Liver (tissue), 8 donors: ENCODE measurements at regions not wholly inside any gene's neighbourhood (a gene's known extent, or its start where the extent isn't known, plus 50 kb on each side); places are given as distances from the start of the nearest gene placed in this dataset.
A peak's percentile ranks its signal among the peaks of the same experiment; 100 is the strongest.

Experiments used
- DNase-seq: peaks from one replicate; pipeline ENCODE4 v3.0.0-alpha.2; 2017; ENCODE audit warnings: low spot score
- H3K27ac ChIP-seq, 2 donors: one replicate each; pipeline ENCODE4 v1.7.0; 2013; ENCODE audit warnings: inconsistent platforms in 2 of 2, low read length in 2 of 2, control low read depth in 1 of 2, low read depth in 1 of 2, mild to moderate bottlenecking in 1 of 2
- H3K27me3 ChIP-seq, 4 donors: one replicate each; pipeline versions ENCODE4 v1.6.1 to v1.7.0; 2013; ENCODE audit warnings: low read length in 3 of 4, inconsistent platforms in 1 of 4, mild to moderate bottlenecking in 1 of 4, moderate library complexity in 1 of 4; ENCODE audit not compliant: control insufficient read depth in 4 of 4, insufficient read depth in 4 of 4
- H3K36me3 ChIP-seq, 4 donors: one replicate each; pipeline versions ENCODE4 v1.6.1 to v1.7.0; 2013; ENCODE audit warnings: low read length in 3 of 4, mild to moderate bottlenecking in 3 of 4, low read depth in 1 of 4, moderate library complexity in 1 of 4; ENCODE audit not compliant: control insufficient read depth in 4 of 4, insufficient read depth in 3 of 4
- H3K4me1 ChIP-seq, 4 donors: one replicate each; pipeline versions ENCODE4 v1.6.1 to v1.7.0; 2013; ENCODE audit warnings: low read length in 3 of 4, mild to moderate bottlenecking in 3 of 4, moderate library complexity in 1 of 4; ENCODE audit not compliant: control insufficient read depth in 4 of 4, insufficient read depth in 4 of 4
- H3K4me3 ChIP-seq, 3 donors: one replicate each; pipeline versions ENCODE4 v1.6.1 to v1.7.0; 2013; ENCODE audit warnings: low read length in 3 of 3, control low read depth in 1 of 3, low read depth in 1 of 3, mild to moderate bottlenecking in 1 of 3
- H3K9ac ChIP-seq, 2 donors: one replicate each; pipeline ENCODE4 v1.7.0; 2013; ENCODE audit warnings: low read length in 2 of 2, mild to moderate bottlenecking in 2 of 2, moderate library complexity in 2 of 2, control low read depth in 1 of 2, low read depth in 1 of 2
- H3K9me3 ChIP-seq, 4 donors: one replicate each; pipeline versions ENCODE4 v1.6.1 to v1.7.0; 2013; ENCODE audit warnings: low read length in 3 of 4; ENCODE audit not compliant: control insufficient read depth in 4 of 4
- FOXA2 ChIP-seq: IDR thresholded peaks from 2 replicates; pipeline ENCODE4 v1.6.1; 2016; ENCODE audit warnings: antibody characterized with exemption
- GABPA ChIP-seq, 2 donors: IDR thresholded peaks in 1 of 2; conservative IDR thresholded peaks in 1 of 2; 2 replicates each; pipeline ENCODE4 v1.6.1; 2016; ENCODE audit warnings: antibody characterized with exemption in 2 of 2, mild to moderate bottlenecking in 1 of 2, moderate library complexity in 1 of 2
- HNF4A ChIP-seq, 2 donors: conservative IDR thresholded peaks; 2 replicates each; pipeline ENCODE4 v1.6.1; 2016; ENCODE audit warnings: antibody characterized with exemption in 2 of 2, mild to moderate bottlenecking in 2 of 2
- HNF4G ChIP-seq: IDR thresholded peaks from 2 replicates; pipeline ENCODE4 v1.6.1; 2016; ENCODE audit warnings: antibody characterized with exemption
- NR2F2 ChIP-seq: IDR thresholded peaks from 2 replicates; pipeline ENCODE4 v1.6.1; 2016; ENCODE audit warnings: antibody characterized with exemption
- RAD21 ChIP-seq, 2 donors: IDR thresholded peaks; 2 replicates each; pipeline ENCODE4 v1.6.1; 2016; ENCODE audit warnings: antibody characterized with exemption in 2 of 2, mild to moderate bottlenecking in 2 of 2
- RXRA ChIP-seq, 2 donors: IDR thresholded peaks; 2 replicates each; pipeline ENCODE4 v1.6.1; 2017 to 2018; ENCODE audit warnings: antibody characterized with exemption in 2 of 2, mild to moderate bottlenecking in 1 of 2
- SP1 ChIP-seq: IDR thresholded peaks from 2 replicates; pipeline ENCODE4 v1.6.1; 2018; ENCODE audit warnings: antibody characterized with exemption, mild to moderate bottlenecking
- TAF1 ChIP-seq: conservative IDR thresholded peaks from 2 replicates; pipeline ENCODE4 v1.6.1; 2016; ENCODE audit warnings: antibody characterized with exemption, mild to moderate bottlenecking
- YY1 ChIP-seq: IDR thresholded peaks from 2 replicates; pipeline ENCODE4 v1.6.1; 2016; ENCODE audit warnings: antibody characterized with exemption, mild to moderate bottlenecking
- WGBS: extraction: QIAGEN DNeasy Blood & Tissue Kit; methylation state at CpG from one replicate; pipeline ENCODE4 v1.1.7; 2013; 5-methylcytosine and 5-hydroxymethylcytosine counted together
- TF ChIP-seq, protein P1 (sequence below): IDR thresholded peaks from 2 replicates; pipeline ENCODE4 v1.6.1; 2016; ENCODE audit warnings: antibody characterized with exemption
- TF ChIP-seq, protein P2 (sequence below): fragments of 150-350 bp; IDR thresholded peaks from 2 replicates; pipeline ENCODE4 v1.5.1; 2017; ENCODE audit warnings: improper control_type of control experiment, low read depth, low read length; ENCODE audit not compliant: missing input control
- TF ChIP-seq, protein P3 (sequence below): IDR thresholded peaks from 2 replicates; pipeline ENCODE4 v1.6.1; 2016; ENCODE audit warnings: antibody characterized with exemption, mild to moderate bottlenecking
- TF ChIP-seq, protein P4 (sequence below): IDR thresholded peaks from 2 replicates; pipeline ENCODE4 v1.6.1; 2016; ENCODE audit warnings: antibody characterized with exemption
- donor health status: healthy.
- donor health status: healthy.
- donor health status: healthy.
- donor health status: healthy.
- donor health status: healthy.

DNA sequence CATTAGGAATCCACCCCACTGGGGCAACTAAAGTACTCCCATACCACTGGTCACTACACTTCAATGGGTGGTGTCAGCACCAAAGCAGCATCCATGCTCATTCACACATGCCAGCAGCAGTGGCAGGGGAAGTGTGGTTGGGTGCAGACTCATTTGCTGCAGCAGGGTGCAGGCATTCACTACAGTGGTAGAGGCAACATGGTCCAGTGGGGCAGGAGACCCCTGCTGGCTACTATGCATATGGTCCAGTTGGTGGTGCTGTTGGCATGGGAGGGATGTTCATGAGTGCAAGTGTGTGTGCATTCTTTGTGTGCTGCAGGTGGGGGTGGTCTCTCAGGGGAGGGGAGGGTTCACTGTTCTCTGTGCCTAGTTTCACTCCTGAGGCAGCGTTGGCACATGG is 908.4 kb upstream of the NOVA1 start:
- Histone ChIP-seq H3K9me3 (peaks cover 0 to 4% (median 0%) of the 10 kb centered on the region in 4 donors), H3K4me1 (no peaks in the 10 kb centered on the region), H3K36me3 (no peaks in the 10 kb centered on the region), H3K27me3 (no peaks in the 10 kb centered on the region), H3K4me3 (no peak overlapping the region), H3K9ac (no peak overlapping the region), H3K27ac (no peak overlapping the region)
- DNase-seq = no peak
- no peak for TF ChIP-seq TAF1
- TF ChIP-seq, protein P1, sequence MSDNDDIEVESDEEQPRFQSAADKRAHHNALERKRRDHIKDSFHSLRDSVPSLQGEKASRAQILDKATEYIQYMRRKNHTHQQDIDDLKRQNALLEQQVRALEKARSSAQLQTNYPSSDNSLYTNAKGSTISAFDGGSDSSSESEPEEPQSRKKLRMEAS = no peak
- TF ChIP-seq, protein P2, sequence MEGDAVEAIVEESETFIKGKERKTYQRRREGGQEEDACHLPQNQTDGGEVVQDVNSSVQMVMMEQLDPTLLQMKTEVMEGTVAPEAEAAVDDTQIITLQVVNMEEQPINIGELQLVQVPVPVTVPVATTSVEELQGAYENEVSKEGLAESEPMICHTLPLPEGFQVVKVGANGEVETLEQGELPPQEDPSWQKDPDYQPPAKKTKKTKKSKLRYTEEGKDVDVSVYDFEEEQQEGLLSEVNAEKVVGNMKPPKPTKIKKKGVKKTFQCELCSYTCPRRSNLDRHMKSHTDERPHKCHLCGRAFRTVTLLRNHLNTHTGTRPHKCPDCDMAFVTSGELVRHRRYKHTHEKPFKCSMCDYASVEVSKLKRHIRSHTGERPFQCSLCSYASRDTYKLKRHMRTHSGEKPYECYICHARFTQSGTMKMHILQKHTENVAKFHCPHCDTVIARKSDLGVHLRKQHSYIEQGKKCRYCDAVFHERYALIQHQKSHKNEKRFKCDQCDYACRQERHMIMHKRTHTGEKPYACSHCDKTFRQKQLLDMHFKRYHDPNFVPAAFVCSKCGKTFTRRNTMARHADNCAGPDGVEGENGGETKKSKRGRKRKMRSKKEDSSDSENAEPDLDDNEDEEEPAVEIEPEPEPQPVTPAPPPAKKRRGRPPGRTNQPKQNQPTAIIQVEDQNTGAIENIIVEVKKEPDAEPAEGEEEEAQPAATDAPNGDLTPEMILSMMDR = no peak
- TF ChIP-seq RXRA (IDR thresholded peaks at IDR 0.05) = no peak
- 64% methylated on average over 1 of the region's 1 CpG for WGBS

- Histone ChIP-seq H3K9ac (no peak overlapping the region), H3K4me1 (no peaks in the 10 kb centered on the region), H3K27ac (no peak overlapping the region), H3K36me3 (no peaks in the 10 kb centered on the region), H3K9me3 (no peaks in the 10 kb centered on the region), H3K27me3 (no peaks in the 10 kb centered on the region), H3K4me3 (no peak overlapping the region)
- TF ChIP-seq GABPA (IDR thresholded peaks at IDR 0.05 in 1 of 2, conservative IDR thresholded peaks at IDR 0.05 in 1 of 2) = no peak
- TF ChIP-seq, protein P2 = peak; percentile 35
- TF ChIP-seq RAD21 (IDR thresholded peaks at IDR 0.05) = peak; percentile 62 to 83
- no peak for DNase-seq
- WGBS = 6% methylated on average over 1 of the region's 1 CpG
Observed at GRCh38 chr14:27528328-27528727, 930.5 kb upstream of the NOVA1 start.

GRCh38 chr14:27536748-27537147 is 938.9 kb upstream of the NOVA1 start:
- H3K9ac ChIP-seq = no peak overlapping the region
- TF ChIP-seq YY1 (no peak), FOXA2 (no peak), GABPA (IDR thresholded peaks at IDR 0.05 in 1 of 2, conservative IDR thresholded peaks at IDR 0.05 in 1 of 2) (no peak), HNF4G (no peak), HNF4A (conservative IDR thresholded peaks at IDR 0.05) (no peak), NR2F2 (no peak), SP1 (no peak), RXRA (IDR thresholded peaks at IDR 0.05) (no peak), RAD21 (IDR thresholded peaks at IDR 0.05) (no peak)
- TF ChIP-seq, protein P3, sequence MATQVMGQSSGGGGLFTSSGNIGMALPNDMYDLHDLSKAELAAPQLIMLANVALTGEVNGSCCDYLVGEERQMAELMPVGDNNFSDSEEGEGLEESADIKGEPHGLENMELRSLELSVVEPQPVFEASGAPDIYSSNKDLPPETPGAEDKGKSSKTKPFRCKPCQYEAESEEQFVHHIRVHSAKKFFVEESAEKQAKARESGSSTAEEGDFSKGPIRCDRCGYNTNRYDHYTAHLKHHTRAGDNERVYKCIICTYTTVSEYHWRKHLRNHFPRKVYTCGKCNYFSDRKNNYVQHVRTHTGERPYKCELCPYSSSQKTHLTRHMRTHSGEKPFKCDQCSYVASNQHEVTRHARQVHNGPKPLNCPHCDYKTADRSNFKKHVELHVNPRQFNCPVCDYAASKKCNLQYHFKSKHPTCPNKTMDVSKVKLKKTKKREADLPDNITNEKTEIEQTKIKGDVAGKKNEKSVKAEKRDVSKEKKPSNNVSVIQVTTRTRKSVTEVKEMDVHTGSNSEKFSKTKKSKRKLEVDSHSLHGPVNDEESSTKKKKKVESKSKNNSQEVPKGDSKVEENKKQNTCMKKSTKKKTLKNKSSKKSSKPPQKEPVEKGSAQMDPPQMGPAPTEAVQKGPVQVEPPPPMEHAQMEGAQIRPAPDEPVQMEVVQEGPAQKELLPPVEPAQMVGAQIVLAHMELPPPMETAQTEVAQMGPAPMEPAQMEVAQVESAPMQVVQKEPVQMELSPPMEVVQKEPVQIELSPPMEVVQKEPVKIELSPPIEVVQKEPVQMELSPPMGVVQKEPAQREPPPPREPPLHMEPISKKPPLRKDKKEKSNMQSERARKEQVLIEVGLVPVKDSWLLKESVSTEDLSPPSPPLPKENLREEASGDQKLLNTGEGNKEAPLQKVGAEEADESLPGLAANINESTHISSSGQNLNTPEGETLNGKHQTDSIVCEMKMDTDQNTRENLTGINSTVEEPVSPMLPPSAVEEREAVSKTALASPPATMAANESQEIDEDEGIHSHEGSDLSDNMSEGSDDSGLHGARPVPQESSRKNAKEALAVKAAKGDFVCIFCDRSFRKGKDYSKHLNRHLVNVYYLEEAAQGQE = no peak
- TF ChIP-seq, protein P2 = no peak
- TF ChIP-seq, protein P1 = no peak
- TF ChIP-seq, protein P4, sequence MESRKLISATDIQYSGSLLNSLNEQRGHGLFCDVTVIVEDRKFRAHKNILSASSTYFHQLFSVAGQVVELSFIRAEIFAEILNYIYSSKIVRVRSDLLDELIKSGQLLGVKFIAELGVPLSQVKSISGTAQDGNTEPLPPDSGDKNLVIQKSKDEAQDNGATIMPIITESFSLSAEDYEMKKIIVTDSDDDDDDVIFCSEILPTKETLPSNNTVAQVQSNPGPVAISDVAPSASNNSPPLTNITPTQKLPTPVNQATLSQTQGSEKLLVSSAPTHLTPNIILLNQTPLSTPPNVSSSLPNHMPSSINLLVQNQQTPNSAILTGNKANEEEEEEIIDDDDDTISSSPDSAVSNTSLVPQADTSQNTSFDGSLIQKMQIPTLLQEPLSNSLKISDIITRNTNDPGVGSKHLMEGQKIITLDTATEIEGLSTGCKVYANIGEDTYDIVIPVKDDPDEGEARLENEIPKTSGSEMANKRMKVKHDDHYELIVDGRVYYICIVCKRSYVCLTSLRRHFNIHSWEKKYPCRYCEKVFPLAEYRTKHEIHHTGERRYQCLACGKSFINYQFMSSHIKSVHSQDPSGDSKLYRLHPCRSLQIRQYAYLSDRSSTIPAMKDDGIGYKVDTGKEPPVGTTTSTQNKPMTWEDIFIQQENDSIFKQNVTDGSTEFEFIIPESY = no peak

More at GRCh38 chr14:27536748-27537147, 938.9 kb upstream of the NOVA1 start:
- no peaks in the 10 kb centered on the region for H3K9me3 ChIP-seq
- H3K27ac ChIP-seq = no peak overlapping the region
- no peak overlapping the region for H3K4me3 ChIP-seq
- no peak for DNase-seq
- no peaks in the 10 kb centered on the region for H3K36me3 ChIP-seq
- H3K4me1 ChIP-seq = no peaks in the 10 kb centered on the region
- 47% methylated on average over 3 of the region's 3 CpGs for WGBS
- H3K27me3 ChIP-seq = no peaks in the 10 kb centered on the region
